CD4-positive, CD25-positive, alpha-beta regulatory T cell (primary cell): ENCODE measurements at regions not wholly inside any gene's neighbourhood (a gene's known extent, or its start where the extent isn't known, plus 50 kb on each side); places are given as distances from the start of the nearest gene placed in this dataset.
A peak's percentile ranks its signal among the peaks of the same experiment; 100 is the strongest.

Experiments used
- ATAC-seq, 2 donors: fragments of 150-1000 bp; cut with Tn5 transposase; one replicate each; pipeline ENCODE4 v1.10.0; 2021; ENCODE audit warnings: low read depth in 2 of 2, moderate number of reproducible peaks in 2 of 2, moderate library complexity in 1 of 2
- DNase-seq, 3 donors: peaks; one replicate each; pipeline versions ENCODE4 v3.0.0 to v3.0.0-alpha.2; 2012 to 2022; ENCODE audit warnings: mixed read lengths in 1 of 3
- H3K27ac ChIP-seq: one replicate; pipeline ENCODE4 v1.7.0; 2013; ENCODE audit warnings: mild to moderate bottlenecking, low read length; ENCODE audit not compliant: insufficient read depth, poor library complexity, severe bottlenecking
- H3K27me3 ChIP-seq: one replicate; pipeline ENCODE4 v1.7.0; 2013; ENCODE audit warnings: low read length; ENCODE audit not compliant: control insufficient read depth, insufficient read depth
- H3K36me3 ChIP-seq: one replicate; pipeline ENCODE4 v1.7.0; 2013; ENCODE audit warnings: mild to moderate bottlenecking, low read length, moderate library complexity; ENCODE audit not compliant: control insufficient read depth, insufficient read depth
- H3K4me1 ChIP-seq: 2 replicates; pipeline ENCODE4 v1.7.0; 2013; ENCODE audit warnings: mild to moderate bottlenecking, low read length; ENCODE audit not compliant: insufficient read depth, control insufficient read depth, poor library complexity, severe bottlenecking
- H3K4me3 ChIP-seq: one replicate; pipeline ENCODE4 v1.7.0; 2013; ENCODE audit warnings: low read depth, mild to moderate bottlenecking, low read length, moderate library complexity
- H3K9me3 ChIP-seq, 2 experiments: 1 replicate in 1 of 2; 2 replicates in 1 of 2; pipeline ENCODE4 v1.7.0; 2013; ENCODE audit warnings: low read length in 2 of 2, mild to moderate bottlenecking in 1 of 2, moderate library complexity in 1 of 2; ENCODE audit not compliant: control insufficient read depth in 2 of 2
- H3K27ac Mint-ChIP-seq, 3 donors: one replicate each; pipeline ENCODE4 v1.8.0; 2020 to 2022; ENCODE audit warnings: mild to moderate bottlenecking in 3 of 3, mixed read lengths in 3 of 3, moderate library complexity in 2 of 3
- H3K27me3 Mint-ChIP-seq: one replicate; pipeline ENCODE4 v1.8.0; 2022; ENCODE audit warnings: mild to moderate bottlenecking, mixed read lengths
- H3K36me3 Mint-ChIP-seq: one replicate; pipeline ENCODE4 v1.8.0; 2020; ENCODE audit warnings: mixed read lengths
- H3K4me1 Mint-ChIP-seq, 4 donors: one replicate each; pipeline ENCODE4 v1.8.0; 2020 to 2022; ENCODE audit warnings: mixed read lengths in 4 of 4, mild to moderate bottlenecking in 1 of 4
- H3K4me3 Mint-ChIP-seq, 4 donors: one replicate each; pipeline ENCODE4 v1.8.0; 2020 to 2022; ENCODE audit warnings: mild to moderate bottlenecking in 4 of 4, mixed read lengths in 4 of 4, moderate library complexity in 3 of 4
- H3K9me3 Mint-ChIP-seq, 7 donors: one replicate each; pipeline ENCODE4 v1.8.0; 2020 to 2022; ENCODE audit warnings: mixed read lengths in 7 of 7, mild to moderate bottlenecking in 3 of 7, moderate library complexity in 2 of 7

DNA sequence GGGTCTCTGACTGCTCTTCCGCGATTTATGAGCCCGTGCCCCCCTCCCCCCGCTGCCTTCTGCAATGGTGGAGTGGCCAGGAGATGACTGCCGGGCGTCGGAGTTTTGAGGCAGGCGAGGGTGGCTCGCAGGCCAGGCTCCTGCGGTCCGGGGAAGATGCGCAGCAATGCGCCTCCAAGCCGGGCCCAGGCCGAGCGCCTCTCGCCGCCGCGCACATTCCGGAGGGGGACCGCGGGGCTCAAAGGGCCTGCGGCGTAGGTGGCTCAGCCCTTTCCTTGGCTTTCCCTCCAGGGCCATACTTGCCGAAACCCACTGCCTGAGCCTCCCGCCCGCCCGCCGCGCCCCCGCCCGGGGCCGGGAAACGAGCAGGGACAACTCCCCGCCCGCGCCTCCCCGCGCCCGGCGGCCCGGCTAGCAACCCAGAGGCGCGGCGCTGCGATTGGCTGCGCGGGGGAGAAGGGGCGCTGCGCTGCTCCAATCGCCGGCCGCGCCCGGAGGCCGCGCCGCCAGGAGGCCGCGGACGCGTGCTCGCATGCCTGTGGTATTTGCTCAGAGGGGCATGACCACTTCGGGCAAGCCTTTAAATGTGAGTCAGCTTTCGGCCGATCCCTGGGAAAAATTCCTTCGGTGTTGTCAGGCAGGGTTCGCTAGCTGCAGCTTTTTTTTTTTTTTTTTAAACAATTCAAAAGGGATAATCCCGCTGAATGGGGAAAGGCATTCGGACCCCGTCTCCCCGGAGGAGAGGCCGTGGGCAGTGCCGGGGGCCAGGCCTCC lies 157.9 kb upstream of the PARP11 start:
- Mint-ChIP-seq H3K36me3 (no peaks in the 10 kb centered on the region), H3K4me1 (peaks cover 11 to 45% (median 26%) of the 10 kb centered on the region in 4 donors), H3K4me3 (peak overlapping the region; percentile 61 to 84 (median 74)), H3K27ac (peak overlapping the region in 1 of 3 donors; percentile 33), H3K9me3 (no peaks in the 10 kb centered on the region), H3K27me3 (peaks cover 28% of the 10 kb centered on the region)
- Histone ChIP-seq H3K27me3 (no peaks in the 10 kb centered on the region), H3K9me3 (no peaks in the 10 kb centered on the region), H3K4me3 (peak overlapping the region; percentile 54), H3K4me1 (peaks cover 25% of the 10 kb centered on the region), H3K36me3 (no peaks in the 10 kb centered on the region), H3K27ac (no peak overlapping the region)
- peak; percentile 65 to 81 (median 70) for DNase-seq
- peak; percentile 82 to 89 for ATAC-seq

GRCh38 chr12:4027412-4027811 lies 154.2 kb upstream of the PARP11 start:
- peak overlapping the region; percentile 54 for H3K4me3 ChIP-seq
- H3K9me3 Mint-ChIP-seq: no peaks in the 10 kb centered on the region
- peaks cover 5% of the 10 kb centered on the region for H3K27me3 Mint-ChIP-seq
- no peak overlapping the region for H3K27ac ChIP-seq
- H3K36me3 ChIP-seq: no peaks in the 10 kb centered on the region
- DNase-seq (peak; percentile 15 to 74 (median 51)), ATAC-seq (peak; percentile 68 to 80)
- H3K4me3 Mint-ChIP-seq: peak overlapping the region; percentile 61 to 83 (median 74)
- H3K4me1 Mint-ChIP-seq: peaks cover 11 to 51% (median 22%) of the 10 kb centered on the region in 4 donors
- no peaks in the 10 kb centered on the region for H3K27me3 ChIP-seq
- H3K4me1 ChIP-seq: peaks cover 25% of the 10 kb centered on the region
- peak overlapping the region; percentile 84 to 94 (median 93) for H3K27ac Mint-ChIP-seq
- no peaks in the 10 kb centered on the region for H3K36me3 Mint-ChIP-seq
- H3K9me3 ChIP-seq: no peaks in the 10 kb centered on the region

- H3K4me1 Mint-ChIP-seq: peaks cover 11 to 46% (median 20%) of the 10 kb centered on the region in 4 donors
- no peaks in the 10 kb centered on the region for H3K9me3 Mint-ChIP-seq
- no peaks in the 10 kb centered on the region for H3K27me3 ChIP-seq
- peak overlapping the region in 2 of 3 donors; percentile 10 to 42 for H3K27ac Mint-ChIP-seq
- no peaks in the 10 kb centered on the region for H3K36me3 Mint-ChIP-seq
- H3K9me3 ChIP-seq: no peaks in the 10 kb centered on the region
- DNase-seq (no peak), ATAC-seq (no peak)
- H3K4me3 ChIP-seq: no peak overlapping the region
- H3K27me3 Mint-ChIP-seq: peaks cover 9% of the 10 kb centered on the region
- peak overlapping the region in 2 of 4 donors; percentile 17 to 55 for H3K4me3 Mint-ChIP-seq
- peaks cover 22% of the 10 kb centered on the region for H3K4me1 ChIP-seq
- H3K36me3 ChIP-seq: no peaks in the 10 kb centered on the region
- H3K27ac ChIP-seq: no peak overlapping the region
Measured at GRCh38 chr12:4026517-4026916, 153.3 kb upstream of the PARP11 start.

- no peak for DNase-seq
- Mint-ChIP-seq H3K9me3 (no peaks in the 10 kb centered on the region), H3K4me3 (peak overlapping the region in 1 of 4 donors; percentile 17), H3K36me3 (no peaks in the 10 kb centered on the region), H3K27me3 (peaks cover 9% of the 10 kb centered on the region), H3K27ac (peak overlapping the region in 2 of 3 donors; percentile 10 to 42), H3K4me1 (peaks cover 11 to 46% (median 20%) of the 10 kb centered on the region in 4 donors)
- H3K36me3 ChIP-seq: no peaks in the 10 kb centered on the region
- no peaks in the 10 kb centered on the region for H3K9me3 ChIP-seq
- no peak for ATAC-seq
- peaks cover 17% of the 10 kb centered on the region for H3K4me1 ChIP-seq
- H3K4me3 ChIP-seq: no peak overlapping the region
- H3K27me3 ChIP-seq: no peaks in the 10 kb centered on the region
- H3K27ac ChIP-seq: no peak overlapping the region
Measured at GRCh38 chr12:4026020-4026358, 152.8 kb upstream of the PARP11 start.

DNA sequence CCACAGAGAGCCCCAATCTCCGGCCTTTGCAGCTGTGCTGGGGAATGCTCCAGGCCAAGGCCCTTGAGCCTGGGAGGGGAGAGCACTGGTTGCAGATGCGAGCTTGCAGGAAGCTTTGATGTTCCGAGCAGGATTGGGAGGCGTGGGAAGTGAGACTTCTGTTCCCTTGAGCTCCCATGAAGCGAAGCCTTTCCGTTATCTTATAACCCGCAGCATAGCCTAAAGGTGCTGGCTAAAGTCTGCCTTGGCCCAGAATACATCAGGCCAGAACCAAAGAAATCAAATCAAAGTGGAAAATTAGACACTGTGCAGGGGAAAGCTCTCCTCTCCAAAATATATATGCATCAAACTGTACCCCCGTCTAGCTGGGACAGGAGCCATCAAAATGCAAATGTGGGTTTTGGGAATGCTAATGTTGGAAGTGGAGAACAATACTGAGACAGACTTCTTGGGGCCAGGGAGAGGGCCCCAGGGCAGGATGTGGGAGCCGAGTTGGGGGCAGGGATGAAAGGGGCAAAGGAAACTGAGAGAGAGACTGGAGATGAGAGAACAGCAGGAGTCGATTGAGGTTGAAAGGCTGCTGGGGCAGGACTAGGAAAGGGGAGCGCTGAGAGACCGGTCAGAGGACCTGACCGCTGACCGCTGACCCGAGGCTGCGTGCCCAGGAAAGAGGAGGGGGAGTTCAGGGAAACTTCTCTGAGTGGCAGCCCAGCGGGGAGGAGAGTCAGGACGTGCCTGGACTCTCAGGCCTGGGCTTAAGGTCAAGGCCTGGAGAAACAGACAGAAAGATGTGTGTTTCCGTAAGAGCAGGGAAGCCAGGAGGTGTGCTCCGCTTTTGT lies 152.2 kb upstream of the PARP11 start:
- H3K27ac ChIP-seq: no peak overlapping the region
- no peaks in the 10 kb centered on the region for H3K9me3 ChIP-seq
- H3K4me3 ChIP-seq: no peak overlapping the region
- H3K27ac Mint-ChIP-seq: peak overlapping the region in 2 of 3 donors; percentile 57 to 75
- H3K4me1 ChIP-seq: peaks cover 13% of the 10 kb centered on the region
- H3K9me3 Mint-ChIP-seq: no peaks in the 10 kb centered on the region
- no peak for ATAC-seq
- H3K27me3 ChIP-seq: no peaks in the 10 kb centered on the region
- no peaks in the 10 kb centered on the region for H3K36me3 ChIP-seq
- H3K4me1 Mint-ChIP-seq: peaks cover 8 to 42% (median 20%) of the 10 kb centered on the region in 4 donors
- H3K4me3 Mint-ChIP-seq: peak overlapping the region in 2 of 4 donors; percentile 35 to 85
- no peaks in the 10 kb centered on the region for H3K36me3 Mint-ChIP-seq
- DNase-seq: no peak
- peaks cover 9% of the 10 kb centered on the region for H3K27me3 Mint-ChIP-seq

DNA sequence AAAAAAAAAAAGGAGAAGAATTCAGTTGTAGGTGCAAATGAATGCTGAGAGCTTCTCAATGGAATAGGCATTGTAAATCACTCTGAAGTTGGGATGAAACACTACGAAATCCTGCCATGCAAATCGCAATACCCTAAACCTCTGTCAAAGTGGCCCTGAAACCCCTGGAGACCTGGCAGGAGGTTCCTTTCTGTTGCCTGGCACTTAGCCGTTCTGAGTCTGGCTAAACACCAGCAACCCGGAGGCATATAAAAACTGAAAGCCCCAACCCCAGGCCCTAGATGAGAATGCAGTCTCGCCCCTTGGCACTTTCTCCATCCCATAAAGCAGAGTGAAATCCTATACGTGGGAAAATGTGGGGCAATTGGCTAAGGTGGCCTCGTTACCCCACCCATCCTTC lies 151.5 kb upstream of the PARP11 start:
- Mint-ChIP-seq H3K27ac (peak overlapping the region in 1 of 3 donors; percentile 75), H3K36me3 (no peaks in the 10 kb centered on the region), H3K4me3 (peak overlapping the region in 1 of 4 donors; percentile 35), H3K27me3 (peaks cover 9% of the 10 kb centered on the region), H3K4me1 (peaks cover 4 to 35% (median 17%) of the 10 kb centered on the region in 4 donors), H3K9me3 (no peaks in the 10 kb centered on the region)
- no peaks in the 10 kb centered on the region for H3K27me3 ChIP-seq
- H3K36me3 ChIP-seq: no peaks in the 10 kb centered on the region
- H3K9me3 ChIP-seq: no peaks in the 10 kb centered on the region
- peaks cover 13% of the 10 kb centered on the region for H3K4me1 ChIP-seq
- H3K4me3 ChIP-seq: no peak overlapping the region
- H3K27ac ChIP-seq: no peak overlapping the region
- no peak for ATAC-seq
- DNase-seq: no peak

DNA sequence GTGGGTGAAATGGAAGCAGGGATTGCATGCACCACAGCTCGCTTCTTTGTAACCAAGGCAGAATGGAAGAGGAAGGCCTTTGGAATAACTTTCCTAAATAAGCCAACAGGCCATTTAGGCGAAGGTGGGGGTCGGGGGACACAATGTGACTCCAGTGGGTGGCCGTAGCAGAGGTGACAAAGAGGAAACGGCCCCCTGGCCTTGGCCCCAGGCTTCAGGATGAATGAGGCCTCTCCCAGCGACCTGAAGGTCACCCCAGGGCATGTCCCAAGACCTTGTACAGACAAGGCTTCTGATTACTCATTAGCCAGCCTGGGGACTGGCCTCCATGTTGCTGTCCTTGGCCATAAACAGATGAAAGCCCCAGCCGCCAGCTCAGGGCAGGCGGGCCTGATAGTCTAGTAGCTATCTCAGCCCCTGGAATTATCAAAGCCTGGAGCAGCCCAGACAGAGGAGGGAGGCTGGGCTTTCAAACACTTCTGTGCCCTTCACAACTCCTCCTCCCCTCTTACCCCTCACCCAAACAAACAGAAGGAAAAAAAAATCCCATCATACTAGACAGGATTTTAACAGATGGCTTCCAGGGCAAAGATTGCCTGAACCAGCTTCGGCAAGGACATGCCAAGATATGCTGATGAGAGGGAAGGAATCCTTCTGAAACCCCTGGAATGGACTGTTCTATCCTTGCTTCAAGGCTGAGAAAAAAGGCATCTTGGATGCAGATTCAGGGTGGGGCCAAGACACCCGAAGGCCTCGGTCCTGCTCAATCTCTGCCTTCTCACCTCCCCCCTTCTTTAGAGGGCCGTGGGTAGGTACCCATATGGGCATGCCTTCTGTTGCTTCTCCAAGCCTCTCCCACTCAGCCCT lies 142.3 kb upstream of the PARP11 start:
- no peak for DNase-seq
- no peak for ATAC-seq
- Mint-ChIP-seq H3K9me3 (peaks cover 0 to 1% (median 0%) of the 10 kb centered on the region in 7 donors), H3K27me3 (no peaks in the 10 kb centered on the region), H3K4me3 (no peak overlapping the region), H3K27ac (no peak overlapping the region), H3K36me3 (no peaks in the 10 kb centered on the region), H3K4me1 (no peaks in the 10 kb centered on the region)
- H3K27ac ChIP-seq: no peak overlapping the region
- no peaks in the 10 kb centered on the region for H3K4me1 ChIP-seq
- H3K4me3 ChIP-seq: no peak overlapping the region
- no peaks in the 10 kb centered on the region for H3K36me3 ChIP-seq
- H3K9me3 ChIP-seq: no peaks in the 10 kb centered on the region
- no peaks in the 10 kb centered on the region for H3K27me3 ChIP-seq
